ENCODE measurements at regions not wholly inside any gene's neighbourhood (a gene's known extent, or its start where the extent isn't known, plus 50 kb on each side); places are given as distances from the start of the nearest gene placed in this dataset.

GRCh38 chr15:47289656-47290055 lies 427.6 kb upstream of the SEMA6D start:
- Mint-ChIP-seq H3K27me3 (no peaks in the 10 kb centered on the region), H3K9me3 (peaks cover 9% of the 10 kb centered on the region)

GRCh38 chr15:47291767-47292166 lies 425.5 kb upstream of the SEMA6D start:
- DNase-seq (ENCODE audit: low spot score) (no peak), ATAC-seq (no peak)
- peaks cover 6% of the 10 kb centered on the region for H3K9me3 Mint-ChIP-seq
- no peak overlapping the region for H3K27ac Mint-ChIP-seq
- H3K27me3 Mint-ChIP-seq: no peaks in the 10 kb centered on the region
- H3K36me3 Mint-ChIP-seq: no peaks in the 10 kb centered on the region
- H3K4me1 Mint-ChIP-seq (ENCODE audit: low read depth in 2 of 2): no peaks in the 10 kb centered on the region
- no peak overlapping the region for H3K4me3 Mint-ChIP-seq

More at GRCh38 chr15:47289656-47290055, 427.6 kb upstream of the SEMA6D start:
- DNase-seq (ENCODE audit: low spot score) (no peak), ATAC-seq (no peak)
- Mint-ChIP-seq H3K4me3 (no peak overlapping the region), H3K27ac (no peak overlapping the region), H3K4me1 (ENCODE audit: low read depth in 2 of 2) (no peaks in the 10 kb centered on the region), H3K36me3 (no peaks in the 10 kb centered on the region)

GRCh38 chr15:47292638-47293190 lies 424.6 kb upstream of the SEMA6D start:
- DNase-seq (ENCODE audit: low spot score): no peak
- peaks cover 1% of the 10 kb centered on the region for H3K9me3 Mint-ChIP-seq
- H3K27ac Mint-ChIP-seq: no peak overlapping the region
- H3K4me1 Mint-ChIP-seq (ENCODE audit: low read depth in 2 of 2): no peaks in the 10 kb centered on the region
- H3K36me3 Mint-ChIP-seq: no peaks in the 10 kb centered on the region
- H3K4me3 Mint-ChIP-seq: no peak overlapping the region
- ATAC-seq: no peak
- H3K27me3 Mint-ChIP-seq: no peaks in the 10 kb centered on the region

- DNase-seq (ENCODE audit: low spot score): no peak
- peaks cover 2% of the 10 kb centered on the region for H3K9me3 Mint-ChIP-seq
- no peak for ATAC-seq
- H3K27me3 Mint-ChIP-seq: no peaks in the 10 kb centered on the region
- no peak overlapping the region for H3K4me3 Mint-ChIP-seq
- no peaks in the 10 kb centered on the region for H3K4me1 Mint-ChIP-seq (ENCODE audit: low read depth in 2 of 2)
- H3K36me3 Mint-ChIP-seq: no peaks in the 10 kb centered on the region
- H3K27ac Mint-ChIP-seq: no peak overlapping the region
Measured at GRCh38 chr15:47293466-47294162, 423.7 kb upstream of the SEMA6D start.

GRCh38 chr15:47294765-47295259 lies 422.5 kb upstream of the SEMA6D start:
- H3K36me3 Mint-ChIP-seq: no peaks in the 10 kb centered on the region
- DNase-seq (ENCODE audit: low spot score) (no peak), ATAC-seq (no peak)
- H3K4me3 Mint-ChIP-seq: no peak overlapping the region
- no peak overlapping the region for H3K27ac Mint-ChIP-seq
- H3K9me3 Mint-ChIP-seq: peaks cover 7% of the 10 kb centered on the region
- no peaks in the 10 kb centered on the region for H3K27me3 Mint-ChIP-seq
- H3K4me1 Mint-ChIP-seq (ENCODE audit: low read depth in 2 of 2): no peaks in the 10 kb centered on the region

- Mint-ChIP-seq H3K4me3 (no peak overlapping the region), H3K9me3 (peaks cover 10% of the 10 kb centered on the region), H3K4me1 (ENCODE audit: low read depth in 2 of 2) (no peaks in the 10 kb centered on the region), H3K27ac (no peak overlapping the region), H3K36me3 (no peaks in the 10 kb centered on the region), H3K27me3 (no peaks in the 10 kb centered on the region)
- ATAC-seq (no peak), DNase-seq (ENCODE audit: low spot score) (no peak)
Measured at GRCh38 chr15:47296881-47297280, 420.4 kb upstream of the SEMA6D start.

- Mint-ChIP-seq H3K27ac (no peak overlapping the region), H3K4me3 (no peak overlapping the region), H3K9me3 (peaks cover 10% of the 10 kb centered on the region), H3K4me1 (ENCODE audit: low read depth in 2 of 2) (no peaks in the 10 kb centered on the region), H3K36me3 (no peaks in the 10 kb centered on the region), H3K27me3 (no peaks in the 10 kb centered on the region)
- ATAC-seq: no peak
- no peak for DNase-seq (ENCODE audit: low spot score)
Measured at GRCh38 chr15:47299846-47300434, 417.4 kb upstream of the SEMA6D start.

- Mint-ChIP-seq H3K36me3 (no peaks in the 10 kb centered on the region), H3K27me3 (no peaks in the 10 kb centered on the region), H3K4me1 (ENCODE audit: low read depth in 2 of 2) (no peaks in the 10 kb centered on the region), H3K4me3 (no peak overlapping the region), H3K27ac (no peak overlapping the region), H3K9me3 (peaks cover 10% of the 10 kb centered on the region)
- no peak for DNase-seq (ENCODE audit: low spot score)
- no peak for ATAC-seq
Measured at GRCh38 chr15:47300596-47300995, 416.7 kb upstream of the SEMA6D start.

- Mint-ChIP-seq H3K4me1 (ENCODE audit: low read depth in 2 of 2) (no peaks in the 10 kb centered on the region), H3K36me3 (no peaks in the 10 kb centered on the region), H3K9me3 (peaks cover 10% of the 10 kb centered on the region), H3K4me3 (no peak overlapping the region), H3K27me3 (no peaks in the 10 kb centered on the region), H3K27ac (no peak overlapping the region)
- no peak for ATAC-seq
- no peak for DNase-seq (ENCODE audit: low spot score)
Measured at GRCh38 chr15:47301481-47301880, 415.8 kb upstream of the SEMA6D start.

- no peak for ATAC-seq
- Mint-ChIP-seq H3K36me3 (no peaks in the 10 kb centered on the region), H3K27ac (no peak overlapping the region), H3K4me3 (no peak overlapping the region), H3K4me1 (ENCODE audit: low read depth in 2 of 2) (no peaks in the 10 kb centered on the region), H3K9me3 (peaks cover 5% of the 10 kb centered on the region), H3K27me3 (peaks cover 0 to 2% of the 10 kb centered on the region in 2 donors)
- DNase-seq (ENCODE audit: low spot score): no peak
Measured at GRCh38 chr15:47304656-47305055, 412.6 kb upstream of the SEMA6D start.

GRCh38 chr15:47312161-47312560 lies 405.1 kb upstream of the SEMA6D start:
- Mint-ChIP-seq H3K27me3 (peaks cover 0 to 2% of the 10 kb centered on the region in 2 donors), H3K4me3 (no peak overlapping the region), H3K27ac (no peak overlapping the region), H3K4me1 (ENCODE audit: low read depth in 2 of 2) (no peaks in the 10 kb centered on the region), H3K36me3 (no peaks in the 10 kb centered on the region), H3K9me3 (peaks cover 3% of the 10 kb centered on the region)
- DNase-seq (ENCODE audit: low spot score) (no peak), ATAC-seq (no peak)

GRCh38 chr15:47326410-47327333 lies 390.6 kb upstream of the SEMA6D start:
- DNase-seq (ENCODE audit: low spot score) (no peak), ATAC-seq (no peak)
- no peak overlapping the region for H3K4me3 Mint-ChIP-seq
- H3K27ac Mint-ChIP-seq: no peak overlapping the region
- no peaks in the 10 kb centered on the region for H3K27me3 Mint-ChIP-seq
- H3K4me1 Mint-ChIP-seq (ENCODE audit: low read depth in 2 of 2): no peaks in the 10 kb centered on the region
- H3K36me3 Mint-ChIP-seq: no peaks in the 10 kb centered on the region
- H3K9me3 Mint-ChIP-seq: no peaks in the 10 kb centered on the region

- H3K27me3 Mint-ChIP-seq: no peaks in the 10 kb centered on the region
- no peaks in the 10 kb centered on the region for H3K9me3 Mint-ChIP-seq
- DNase-seq (ENCODE audit: low spot score): no peak
- no peaks in the 10 kb centered on the region for H3K36me3 Mint-ChIP-seq
- H3K4me3 Mint-ChIP-seq: no peak overlapping the region
- ATAC-seq: no peak
- H3K4me1 Mint-ChIP-seq (ENCODE audit: low read depth in 2 of 2): no peaks in the 10 kb centered on the region
- H3K27ac Mint-ChIP-seq: no peak overlapping the region
Measured at GRCh38 chr15:47331829-47332393, 385.4 kb upstream of the SEMA6D start.
